GM23338 (cell line): ENCODE measurements at regions not wholly inside any gene's neighbourhood (a gene's known extent, or its start where the extent isn't known, plus 50 kb on each side); places are given as distances from the start of the nearest gene placed in this dataset.

Experiments used
- ATAC-seq: fragments of 200-7000 bp; cut with Tn5 transposase; 3 replicates; pipeline ENCODE4 v1.9.1; 2020
- DNase-seq: peaks from one replicate; pipeline ENCODE4 v3.0.0-alpha.2; 2015; ENCODE audit warnings: low spot score
- H2AFZ ChIP-seq: fragments of 200-600 bp; sonication (generic); 2 replicates; pipeline ENCODE4 v1.8.0; 2016; ENCODE audit warnings: antibody characterized with exemption, mild to moderate bottlenecking, moderate library complexity
- H3F3A ChIP-seq: fragments of 200-600 bp; sonication (generic); replicated peaks from 2 replicates; pipeline ENCODE4 v1.8.0; 2017; ENCODE audit warnings: antibody characterized with exemption, mixed run types, low read depth
- H3K27ac ChIP-seq: fragments of 200-600 bp; sonication (generic); 2 replicates; pipeline ENCODE4 v1.6.1; 2016; ENCODE audit warnings: low read depth
- H3K27me3 ChIP-seq: fragments of 200-600 bp; sonication (generic); 2 replicates; pipeline ENCODE4 v1.8.0; 2016; ENCODE audit warnings: mild to moderate bottlenecking, mixed run types, moderate library complexity; ENCODE audit not compliant: insufficient read depth
- H3K36me3 ChIP-seq: fragments of 200-600 bp; sonication (generic); 2 replicates; pipeline ENCODE4 v1.8.0; 2016; ENCODE audit warnings: mild to moderate bottlenecking; ENCODE audit not compliant: insufficient read depth
- H3K4me1 ChIP-seq: fragments of 200-600 bp; sonication (generic); 2 replicates; pipeline ENCODE4 v1.8.0; 2016; ENCODE audit warnings: mild to moderate bottlenecking, moderate library complexity; ENCODE audit not compliant: insufficient read depth
- H3K4me2 ChIP-seq: fragments of 200-600 bp; sonication (generic); 2 replicates; pipeline ENCODE4 v1.7.1; 2017; ENCODE audit warnings: mixed run types
- H3K4me3 ChIP-seq: fragments of 200-600 bp; sonication (generic); 2 replicates; pipeline ENCODE4 v1.6.1; 2016; ENCODE audit warnings: mixed run types
- H3K79me2 ChIP-seq: fragments of 200-600 bp; sonication (generic); replicated peaks from 2 replicates; pipeline ENCODE4 v1.8.0; 2017; ENCODE audit warnings: mild to moderate bottlenecking; ENCODE audit not compliant: insufficient read depth
- H3K9me2 ChIP-seq: fragments of 200-600 bp; sonication (generic); 2 replicates; pipeline ENCODE4 v1.8.0; 2017; ENCODE audit not compliant: insufficient read depth
- H4K20me1 ChIP-seq: fragments of 200-600 bp; sonication (generic); replicated peaks from 2 replicates; pipeline ENCODE4 v1.8.0; 2017; ENCODE audit warnings: mild to moderate bottlenecking; ENCODE audit not compliant: insufficient read depth
- H3K27ac Mint-ChIP-seq: 2 replicates; pipeline ENCODE4 v1.8.0; 2020; ENCODE audit warnings: inconsistent platforms, mild to moderate bottlenecking, moderate library complexity, mixed read lengths
- H3K27me3 Mint-ChIP-seq: 3 replicates; pipeline ENCODE4 v1.8.0; 2022; ENCODE audit warnings: low read depth, mild to moderate bottlenecking, moderate library complexity, mixed read lengths, inconsistent platforms; ENCODE audit not compliant: insufficient read depth, poor library complexity
- H3K36me3 Mint-ChIP-seq: 3 replicates; pipeline ENCODE4 v1.8.0; 2021; ENCODE audit warnings: low read depth, mild to moderate bottlenecking, inconsistent platforms, moderate library complexity, mixed read lengths
- H3K4me1 Mint-ChIP-seq: 3 replicates; pipeline ENCODE4 v1.8.0; 2020; ENCODE audit warnings: mild to moderate bottlenecking, inconsistent platforms, mixed read lengths
- H3K4me3 Mint-ChIP-seq: 3 replicates; pipeline ENCODE4 v1.8.0; 2021; ENCODE audit warnings: moderate library complexity, mild to moderate bottlenecking, inconsistent platforms, mixed read lengths
- H3K9me3 Mint-ChIP-seq: 3 replicates; pipeline ENCODE4 v1.8.0; 2020; ENCODE audit warnings: moderate library complexity, mild to moderate bottlenecking, inconsistent platforms, mixed read lengths
- CREB1 ChIP-seq: fragments of 250-450 bp; sonication (Bioruptor Pico); IDR thresholded peaks from 2 replicates; pipeline ENCODE4 v1.5.0; 2020; ENCODE audit warnings: low read depth, mild to moderate bottlenecking, moderate library complexity
- EZH2 ChIP-seq: fragments of 200-600 bp; sonication (generic); IDR thresholded peaks from one replicate; pipeline ENCODE4 v1.8.0; 2017; ENCODE audit warnings: antibody characterized with exemption, mild to moderate bottlenecking, low read depth; ENCODE audit not compliant: unreplicated experiment
- JUNB ChIP-seq: IDR thresholded peaks from one replicate; pipeline ENCODE4 v1.6.1; 2016; ENCODE audit warnings: antibody characterized with exemption; ENCODE audit not compliant: unreplicated experiment
- NANOG ChIP-seq: IDR thresholded peaks from 2 replicates; pipeline ENCODE4 v1.6.1; 2016; ENCODE audit warnings: antibody characterized with exemption, borderline replicate concordance
- POLR2AphosphoS5 ChIP-seq: IDR thresholded peaks from 2 replicates; pipeline ENCODE4 v1.6.1; 2016; ENCODE audit warnings: antibody characterized with exemption, low read depth
- STAT1 ChIP-seq: IDR thresholded peaks from one replicate; pipeline ENCODE4 v1.6.1; 2016; ENCODE audit warnings: antibody characterized with exemption; ENCODE audit not compliant: unreplicated experiment
- ZNF114 ChIP-seq: fragments of 250-450 bp; sonication (Bioruptor Pico); IDR thresholded peaks from 2 replicates; pipeline ENCODE4 v1.5.0; 2020; ENCODE audit warnings: mild to moderate bottlenecking, moderate library complexity
- ZNF331 ChIP-seq: fragments of 250-450 bp; sonication (Bioruptor Pico); IDR thresholded peaks from 2 replicates; pipeline ENCODE4 v1.5.0; 2020; ENCODE audit warnings: low read depth, mild to moderate bottlenecking, moderate library complexity
- TF ChIP-seq, protein P1 (sequence below): fragments of 250-450 bp; sonication (Bioruptor Pico); IDR thresholded peaks from 2 replicates; pipeline ENCODE4 v1.5.0; 2020; ENCODE audit warnings: mild to moderate bottlenecking, moderate library complexity
- TF ChIP-seq, protein P2 (sequence below): IDR thresholded peaks from one replicate; pipeline ENCODE4 v1.6.1; 2018; ENCODE audit warnings: antibody characterized with exemption; ENCODE audit not compliant: unreplicated experiment
- TF ChIP-seq, protein P3 (sequence below): IDR thresholded peaks from 2 replicates; pipeline ENCODE4 v1.6.1; 2016; ENCODE audit warnings: antibody characterized with exemption
- TF ChIP-seq, protein P4 (sequence below), 2 experiments: fragments of 200-600 bp in 1 of 2; sonication (generic) in 1 of 2; conservative IDR thresholded peaks; 2 replicates each; pipeline versions ENCODE4 v1.5.1 to v1.6.1; 2016 to 2017; ENCODE audit warnings: antibody characterized with exemption in 2 of 2, low read depth in 2 of 2, mild to moderate bottlenecking in 2 of 2, moderate library complexity in 1 of 2

DNA sequence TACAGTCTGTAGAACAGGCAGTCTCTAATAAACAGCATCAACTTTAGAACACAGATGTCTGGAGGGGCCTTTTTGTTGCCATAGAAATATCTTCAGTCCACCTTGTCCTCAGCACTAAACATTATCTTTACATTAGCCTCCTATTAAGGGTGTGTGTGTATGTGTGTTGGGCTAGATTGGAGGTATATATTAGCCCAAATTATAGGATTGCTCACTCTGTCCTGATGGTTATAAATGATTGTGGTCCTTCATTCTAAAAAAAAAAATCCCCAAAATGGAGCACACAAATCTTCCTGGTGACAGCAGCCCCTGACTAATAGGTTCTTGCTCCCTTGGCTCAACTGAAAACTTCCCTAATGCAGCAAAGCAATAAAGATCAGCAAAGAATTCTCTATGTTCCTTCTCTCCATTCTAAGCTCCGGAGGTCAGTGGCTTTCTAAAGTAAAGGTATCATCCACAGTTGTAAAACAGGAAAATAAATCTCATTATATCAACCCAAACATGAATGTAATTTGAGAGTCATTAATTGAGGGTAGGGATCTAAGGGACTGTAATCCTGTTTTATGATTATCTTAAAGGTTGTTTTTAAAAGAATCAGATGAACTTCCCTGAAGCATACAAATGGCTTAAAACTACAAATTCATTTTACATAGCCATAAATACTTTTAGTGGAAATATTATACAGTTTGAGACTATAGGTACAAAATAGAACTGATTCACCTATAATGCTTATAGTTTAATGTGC is 232.7 kb downstream of the KLF12 start (continued):
- TF ChIP-seq ZNF114, result no peak
- TF ChIP-seq, protein P1, sequence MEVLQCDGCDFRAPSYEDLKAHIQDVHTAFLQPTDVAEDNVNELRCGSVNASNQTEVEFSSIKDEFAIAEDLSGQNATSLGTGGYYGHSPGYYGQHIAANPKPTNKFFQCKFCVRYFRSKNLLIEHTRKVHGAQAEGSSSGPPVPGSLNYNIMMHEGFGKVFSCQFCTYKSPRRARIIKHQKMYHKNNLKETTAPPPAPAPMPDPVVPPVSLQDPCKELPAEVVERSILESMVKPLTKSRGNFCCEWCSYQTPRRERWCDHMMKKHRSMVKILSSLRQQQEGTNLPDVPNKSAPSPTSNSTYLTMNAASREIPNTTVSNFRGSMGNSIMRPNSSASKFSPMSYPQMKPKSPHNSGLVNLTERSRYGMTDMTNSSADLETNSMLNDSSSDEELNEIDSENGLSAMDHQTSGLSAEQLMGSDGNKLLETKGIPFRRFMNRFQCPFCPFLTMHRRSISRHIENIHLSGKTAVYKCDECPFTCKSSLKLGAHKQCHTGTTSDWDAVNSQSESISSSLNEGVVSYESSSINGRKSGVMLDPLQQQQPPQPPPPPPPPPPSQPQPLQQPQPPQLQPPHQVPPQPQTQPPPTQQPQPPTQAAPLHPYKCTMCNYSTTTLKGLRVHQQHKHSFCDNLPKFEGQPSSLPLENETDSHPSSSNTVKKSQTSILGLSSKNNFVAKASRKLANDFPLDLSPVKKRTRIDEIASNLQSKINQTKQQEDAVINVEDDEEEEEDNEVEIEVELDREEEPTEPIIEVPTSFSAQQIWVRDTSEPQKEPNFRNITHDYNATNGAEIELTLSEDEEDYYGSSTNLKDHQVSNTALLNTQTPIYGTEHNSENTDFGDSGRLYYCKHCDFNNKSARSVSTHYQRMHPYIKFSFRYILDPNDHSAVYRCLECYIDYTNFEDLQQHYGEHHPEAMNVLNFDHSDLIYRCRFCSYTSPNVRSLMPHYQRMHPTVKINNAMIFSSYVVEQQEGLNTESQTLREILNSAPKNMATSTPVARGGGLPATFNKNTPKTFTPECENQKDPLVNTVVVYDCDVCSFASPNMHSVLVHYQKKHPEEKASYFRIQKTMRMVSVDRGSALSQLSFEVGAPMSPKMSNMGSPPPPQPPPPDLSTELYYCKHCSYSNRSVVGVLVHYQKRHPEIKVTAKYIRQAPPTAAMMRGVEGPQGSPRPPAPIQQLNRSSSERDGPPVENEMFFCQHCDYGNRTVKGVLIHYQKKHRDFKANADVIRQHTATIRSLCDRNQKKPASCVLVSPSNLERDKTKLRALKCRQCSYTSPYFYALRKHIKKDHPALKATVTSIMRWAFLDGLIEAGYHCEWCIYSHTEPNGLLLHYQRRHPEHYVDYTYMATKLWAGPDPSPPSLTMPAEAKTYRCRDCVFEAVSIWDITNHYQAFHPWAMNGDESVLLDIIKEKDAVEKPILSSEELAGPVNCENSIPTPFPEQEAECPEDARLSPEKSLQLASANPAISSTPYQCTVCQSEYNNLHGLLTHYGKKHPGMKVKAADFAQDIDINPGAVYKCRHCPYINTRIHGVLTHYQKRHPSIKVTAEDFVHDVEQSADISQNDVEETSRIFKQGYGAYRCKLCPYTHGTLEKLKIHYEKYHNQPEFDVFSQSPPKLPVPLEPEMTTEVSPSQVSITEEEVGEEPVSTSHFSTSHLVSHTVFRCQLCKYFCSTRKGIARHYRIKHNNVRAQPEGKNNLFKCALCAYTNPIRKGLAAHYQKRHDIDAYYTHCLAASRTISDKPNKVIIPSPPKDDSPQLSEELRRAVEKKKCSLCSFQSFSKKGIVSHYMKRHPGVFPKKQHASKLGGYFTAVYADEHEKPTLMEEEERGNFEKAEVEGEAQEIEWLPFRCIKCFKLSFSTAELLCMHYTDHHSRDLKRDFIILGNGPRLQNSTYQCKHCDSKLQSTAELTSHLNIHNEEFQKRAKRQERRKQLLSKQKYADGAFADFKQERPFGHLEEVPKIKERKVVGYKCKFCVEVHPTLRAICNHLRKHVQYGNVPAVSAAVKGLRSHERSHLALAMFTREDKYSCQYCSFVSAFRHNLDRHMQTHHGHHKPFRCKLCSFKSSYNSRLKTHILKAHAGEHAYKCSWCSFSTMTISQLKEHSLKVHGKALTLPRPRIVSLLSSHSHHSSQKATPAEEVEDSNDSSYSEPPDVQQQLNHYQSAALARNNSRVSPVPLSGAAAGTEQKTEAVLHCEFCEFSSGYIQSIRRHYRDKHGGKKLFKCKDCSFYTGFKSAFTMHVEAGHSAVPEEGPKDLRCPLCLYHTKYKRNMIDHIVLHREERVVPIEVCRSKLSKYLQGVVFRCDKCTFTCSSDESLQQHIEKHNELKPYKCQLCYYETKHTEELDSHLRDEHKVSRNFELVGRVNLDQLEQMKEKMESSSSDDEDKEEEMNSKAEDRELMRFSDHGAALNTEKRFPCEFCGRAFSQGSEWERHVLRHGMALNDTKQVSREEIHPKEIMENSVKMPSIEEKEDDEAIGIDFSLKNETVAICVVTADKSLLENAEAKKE (CRISPR knock-in tag), result no peak

DNA sequence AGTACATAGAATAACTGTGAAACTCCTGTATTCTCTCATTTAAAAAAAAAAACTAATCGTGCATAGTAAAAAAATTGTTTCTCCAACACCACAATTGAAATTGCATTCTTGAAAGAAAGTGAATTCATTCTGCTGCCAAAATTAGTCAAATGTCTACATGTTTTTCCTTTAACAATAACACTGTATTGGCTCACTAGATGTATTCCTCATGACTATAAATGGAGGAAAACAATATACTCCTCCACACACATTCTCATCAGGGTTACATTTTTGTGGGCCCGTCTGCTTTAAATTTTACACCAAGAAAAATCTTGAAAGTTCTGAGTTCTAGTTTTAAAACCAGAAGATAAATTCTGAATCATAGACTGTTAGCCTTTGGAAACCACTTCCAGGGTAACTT is 233.6 kb downstream of the KLF12 start:
- Histone ChIP-seq H3K36me3 (no peaks in the 10 kb centered on the region), H2AFZ (no peak overlapping the region), H3K27ac (no peak overlapping the region), H3K79me2 (no peaks in the 10 kb centered on the region), H4K20me1 (peaks cover 3% of the 10 kb centered on the region; the same call in 1 of the 2 replicates), H3K4me3 (no peak overlapping the region), H3F3A (no peaks in the 10 kb centered on the region), H3K27me3 (peaks cover 29% of the 10 kb centered on the region), H3K4me2 (no peak overlapping the region), H3K9me2 (no peaks in the 10 kb centered on the region), H3K4me1 (no peaks in the 10 kb centered on the region)
- ATAC-seq, result no peak
- H3K4me3 Mint-ChIP-seq, result no peak overlapping the region
- DNase-seq, result no peak
- peaks cover 6% of the 10 kb centered on the region for H3K27me3 Mint-ChIP-seq
- H3K27ac Mint-ChIP-seq, result no peak overlapping the region
- peaks cover 9% of the 10 kb centered on the region; the same call in 2 of the 3 replicates for H3K4me1 Mint-ChIP-seq
- H3K9me3 Mint-ChIP-seq, result no peaks in the 10 kb centered on the region
- H3K36me3 Mint-ChIP-seq, result no peaks in the 10 kb centered on the region
- TF ChIP-seq JUNB (no peak), EZH2 (no peak), CREB1 (CRISPR knock-in tag) (no peak), NANOG (no peak), POLR2AphosphoS5 (no peak), ZNF114 (no peak), ZNF331 (CRISPR knock-in tag) (no peak), STAT1 (no peak)
- TF ChIP-seq, protein P2, sequence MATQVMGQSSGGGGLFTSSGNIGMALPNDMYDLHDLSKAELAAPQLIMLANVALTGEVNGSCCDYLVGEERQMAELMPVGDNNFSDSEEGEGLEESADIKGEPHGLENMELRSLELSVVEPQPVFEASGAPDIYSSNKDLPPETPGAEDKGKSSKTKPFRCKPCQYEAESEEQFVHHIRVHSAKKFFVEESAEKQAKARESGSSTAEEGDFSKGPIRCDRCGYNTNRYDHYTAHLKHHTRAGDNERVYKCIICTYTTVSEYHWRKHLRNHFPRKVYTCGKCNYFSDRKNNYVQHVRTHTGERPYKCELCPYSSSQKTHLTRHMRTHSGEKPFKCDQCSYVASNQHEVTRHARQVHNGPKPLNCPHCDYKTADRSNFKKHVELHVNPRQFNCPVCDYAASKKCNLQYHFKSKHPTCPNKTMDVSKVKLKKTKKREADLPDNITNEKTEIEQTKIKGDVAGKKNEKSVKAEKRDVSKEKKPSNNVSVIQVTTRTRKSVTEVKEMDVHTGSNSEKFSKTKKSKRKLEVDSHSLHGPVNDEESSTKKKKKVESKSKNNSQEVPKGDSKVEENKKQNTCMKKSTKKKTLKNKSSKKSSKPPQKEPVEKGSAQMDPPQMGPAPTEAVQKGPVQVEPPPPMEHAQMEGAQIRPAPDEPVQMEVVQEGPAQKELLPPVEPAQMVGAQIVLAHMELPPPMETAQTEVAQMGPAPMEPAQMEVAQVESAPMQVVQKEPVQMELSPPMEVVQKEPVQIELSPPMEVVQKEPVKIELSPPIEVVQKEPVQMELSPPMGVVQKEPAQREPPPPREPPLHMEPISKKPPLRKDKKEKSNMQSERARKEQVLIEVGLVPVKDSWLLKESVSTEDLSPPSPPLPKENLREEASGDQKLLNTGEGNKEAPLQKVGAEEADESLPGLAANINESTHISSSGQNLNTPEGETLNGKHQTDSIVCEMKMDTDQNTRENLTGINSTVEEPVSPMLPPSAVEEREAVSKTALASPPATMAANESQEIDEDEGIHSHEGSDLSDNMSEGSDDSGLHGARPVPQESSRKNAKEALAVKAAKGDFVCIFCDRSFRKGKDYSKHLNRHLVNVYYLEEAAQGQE, result no peak
- TF ChIP-seq, protein P3, sequence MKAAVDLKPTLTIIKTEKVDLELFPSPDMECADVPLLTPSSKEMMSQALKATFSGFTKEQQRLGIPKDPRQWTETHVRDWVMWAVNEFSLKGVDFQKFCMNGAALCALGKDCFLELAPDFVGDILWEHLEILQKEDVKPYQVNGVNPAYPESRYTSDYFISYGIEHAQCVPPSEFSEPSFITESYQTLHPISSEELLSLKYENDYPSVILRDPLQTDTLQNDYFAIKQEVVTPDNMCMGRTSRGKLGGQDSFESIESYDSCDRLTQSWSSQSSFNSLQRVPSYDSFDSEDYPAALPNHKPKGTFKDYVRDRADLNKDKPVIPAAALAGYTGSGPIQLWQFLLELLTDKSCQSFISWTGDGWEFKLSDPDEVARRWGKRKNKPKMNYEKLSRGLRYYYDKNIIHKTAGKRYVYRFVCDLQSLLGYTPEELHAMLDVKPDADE, result no peak
- TF ChIP-seq, protein P4, sequence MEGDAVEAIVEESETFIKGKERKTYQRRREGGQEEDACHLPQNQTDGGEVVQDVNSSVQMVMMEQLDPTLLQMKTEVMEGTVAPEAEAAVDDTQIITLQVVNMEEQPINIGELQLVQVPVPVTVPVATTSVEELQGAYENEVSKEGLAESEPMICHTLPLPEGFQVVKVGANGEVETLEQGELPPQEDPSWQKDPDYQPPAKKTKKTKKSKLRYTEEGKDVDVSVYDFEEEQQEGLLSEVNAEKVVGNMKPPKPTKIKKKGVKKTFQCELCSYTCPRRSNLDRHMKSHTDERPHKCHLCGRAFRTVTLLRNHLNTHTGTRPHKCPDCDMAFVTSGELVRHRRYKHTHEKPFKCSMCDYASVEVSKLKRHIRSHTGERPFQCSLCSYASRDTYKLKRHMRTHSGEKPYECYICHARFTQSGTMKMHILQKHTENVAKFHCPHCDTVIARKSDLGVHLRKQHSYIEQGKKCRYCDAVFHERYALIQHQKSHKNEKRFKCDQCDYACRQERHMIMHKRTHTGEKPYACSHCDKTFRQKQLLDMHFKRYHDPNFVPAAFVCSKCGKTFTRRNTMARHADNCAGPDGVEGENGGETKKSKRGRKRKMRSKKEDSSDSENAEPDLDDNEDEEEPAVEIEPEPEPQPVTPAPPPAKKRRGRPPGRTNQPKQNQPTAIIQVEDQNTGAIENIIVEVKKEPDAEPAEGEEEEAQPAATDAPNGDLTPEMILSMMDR (conservative IDR thresholded peaks at IDR 0.05; ENCODE audit: low read depth in 2 of 2), result no peak
